HepG2 (cell line): ENCODE measurements at regions not wholly inside any gene's neighbourhood (a gene's known extent, or its start where the extent isn't known, plus 50 kb on each side); places are given as distances from the start of the nearest gene placed in this dataset.

Experiments used
- CBX1 ChIP-seq: IDR thresholded peaks from one replicate; pipeline ENCODE4 v1.6.1; 2016; ENCODE audit warnings: antibody characterized with exemption, low read depth
- EHMT2 ChIP-seq: fragments of 200-600 bp; sonication (generic); IDR thresholded peaks from 2 replicates; pipeline ENCODE4 v1.7.0; 2017; ENCODE audit warnings: antibody characterized with exemption, low read depth, low read length, borderline replicate concordance
- GMEB1 ChIP-seq: sonication (generic); formaldehyde crosslinking; IDR thresholded peaks from 2 replicates; pipeline ENCODE4 v1.5.1; 2020; ENCODE audit warnings: missing genetic modification reagents, mild to moderate bottlenecking, borderline replicate concordance
- HNF4A ChIP-seq: sonication (generic); formaldehyde crosslinking; IDR thresholded peaks from 2 replicates; pipeline ENCODE4 v1.4.0; 2020; ENCODE audit warnings: missing genetic modification reagents
- KDM4B ChIP-seq: sonication (generic); formaldehyde crosslinking; IDR thresholded peaks from 2 replicates; pipeline ENCODE4 v1.4.0; 2020; ENCODE audit warnings: missing genetic modification reagents
- MAF1 ChIP-seq: sonication (generic); formaldehyde crosslinking; IDR thresholded peaks from 2 replicates; pipeline ENCODE4 v1.5.0; 2020; ENCODE audit warnings: missing genetic modification reagents, borderline replicate concordance
- MED13 ChIP-seq: sonication (generic); formaldehyde crosslinking; IDR thresholded peaks from 2 replicates; pipeline ENCODE4 v1.5.0; 2020; ENCODE audit warnings: missing genetic modification reagents
- MIER3 ChIP-seq: IDR thresholded peaks from 2 replicates; pipeline ENCODE4 v1.6.1; 2016; ENCODE audit warnings: missing compliant biosample characterization, borderline replicate concordance
- MLXIP ChIP-seq: sonication (generic); formaldehyde crosslinking; IDR thresholded peaks from 2 replicates; pipeline ENCODE4 v1.9.0; 2021; ENCODE audit warnings: missing genetic modification reagents, borderline replicate concordance
- NFE2L1 ChIP-seq: sonication (generic); formaldehyde crosslinking; IDR thresholded peaks from 2 replicates; pipeline ENCODE4 v1.4.0; 2020; ENCODE audit warnings: missing genetic modification reagents, mild to moderate bottlenecking, borderline replicate concordance
- PPARG ChIP-seq: conservative IDR thresholded peaks from 2 replicates; pipeline ENCODE4 v1.6.1; 2016; ENCODE audit warnings: missing biosample characterization, missing genetic modification reagents
- SMAD3 ChIP-seq: sonication (generic); formaldehyde crosslinking; IDR thresholded peaks from 2 replicates; pipeline ENCODE4 v1.4.0; 2020; ENCODE audit warnings: missing genetic modification reagents
- ZNF263 ChIP-seq: sonication (generic); formaldehyde crosslinking; IDR thresholded peaks from 2 replicates; pipeline ENCODE4 v1.4.0; 2020; ENCODE audit warnings: missing genetic modification reagents
- ZNF326 ChIP-seq: sonication (generic); formaldehyde crosslinking; IDR thresholded peaks from 2 replicates; pipeline ENCODE4 v1.4.0; 2020; ENCODE audit warnings: missing genetic modification reagents, borderline replicate concordance
- ZNF329 ChIP-seq: sonication (generic); formaldehyde crosslinking; IDR thresholded peaks from 2 replicates; pipeline ENCODE4 v1.9.0; 2021; ENCODE audit warnings: low read depth, mild to moderate bottlenecking, missing genetic modification reagents
- ZNF44 ChIP-seq: sonication (generic); formaldehyde crosslinking; IDR thresholded peaks from 2 replicates; pipeline ENCODE4 v1.5.1; 2020; ENCODE audit warnings: mild to moderate bottlenecking, missing genetic modification reagents
- ZNF543 ChIP-seq: sonication (generic); formaldehyde crosslinking; IDR thresholded peaks from 2 replicates; pipeline ENCODE4 v1.4.0; 2020; ENCODE audit warnings: mild to moderate bottlenecking, missing genetic modification reagents
- ZNF547 ChIP-seq: sonication (generic); formaldehyde crosslinking; IDR thresholded peaks from 2 replicates; pipeline ENCODE4 v1.5.1; 2020; ENCODE audit warnings: mild to moderate bottlenecking, missing genetic modification reagents
- ZNF607 ChIP-seq: sonication (generic); formaldehyde crosslinking; IDR thresholded peaks from 2 replicates; pipeline ENCODE4 v1.5.1; 2020; ENCODE audit warnings: missing genetic modification reagents, mild to moderate bottlenecking, borderline replicate concordance
- ZNF704 ChIP-seq: sonication (generic); formaldehyde crosslinking; IDR thresholded peaks from 2 replicates; pipeline ENCODE4 v1.8.1; 2023; ENCODE audit warnings: mild to moderate bottlenecking, inconsistent platforms, moderate library complexity, missing genetic modification reagents, borderline replicate concordance

- TF ChIP-seq ZNF329 (CRISPR knock-in tag) (no peak), MAF1 (CRISPR knock-in tag) (no peak), PPARG (CRISPR knock-in tag) (peak; percentile 94), HNF4A (CRISPR knock-in tag) (peak; percentile 86), ZNF263 (CRISPR knock-in tag) (no peak), KDM4B (CRISPR knock-in tag) (peak; percentile 94; the same call in 1 of the 2 replicates), ZNF326 (CRISPR knock-in tag) (no peak), CBX1 (no peak), MED13 (CRISPR knock-in tag) (no peak; the same call in 1 of the 2 replicates), ZNF607 (no peak), NFE2L1 (CRISPR knock-in tag) (no peak), ZNF44 (CRISPR knock-in tag) (no peak), SMAD3 (CRISPR knock-in tag) (peak; percentile 98), ZNF704 (no peak), MIER3 (peak; percentile 98; the same call in 1 of the 2 replicates), MLXIP (CRISPR knock-in tag) (no peak), EHMT2 (peak; percentile 25; the same call in 1 of the 2 replicates), ZNF543 (CRISPR knock-in tag) (no peak), GMEB1 (CRISPR knock-in tag) (no peak; the same call in 1 of the 2 replicates), ZNF547 (CRISPR knock-in tag) (no peak)
These were observed 264.4 kb upstream of the SIX2 start (continued) for GRCh38 chr2:45273412-45274249.
